GM12878 (cell line): ENCODE measurements at regions not wholly inside any gene's neighbourhood (a gene's known extent, or its start where the extent isn't known, plus 50 kb on each side); places are given as distances from the start of the nearest gene placed in this dataset.

Experiments used
- ATAC-seq: fragments of 200-7000 bp; cut with Tn5 transposase; 3 replicates; pipeline ENCODE4 v1.9.1; 2020; ENCODE audit warnings: mild to moderate bottlenecking, moderate library complexity
- BruUV-seq: library from RNA; stranded (reverse); fragments of 400-500 nt; replicated peaks from 2 replicates; lab custom pipeline; 2021; lab: Mats Ljungman, UMichigan
- CTCF ChIA-PET: fragments of 300-600 bp; sonication (Branson Sonifier 250); formaldehyde crosslinking; extraction: SDS; loops from one replicate; lab custom pipeline; 2021; ENCODE audit warnings: inconsistent platforms; lab: Yijun Ruan, JAX
- POLR2A ChIA-PET: fragments of 350-600 bp; formaldehyde crosslinking; extraction: SDS; loops from one replicate; lab custom pipeline; 2021; ENCODE audit warnings: inconsistent platforms; lab: Charles Lee
- RAD21 ChIA-PET: fragments of 300-600 bp; sonication (Branson Sonifier 250); formaldehyde crosslinking; loops from one replicate; lab custom pipeline; 2023; ENCODE audit warnings: antibody characterized with exemption; ENCODE audit not compliant: unreplicated experiment; lab: Charles Lee
- SMC1A ChIA-PET: fragments of 300-600 bp; sonication (Branson Sonifier 250); formaldehyde crosslinking; loops from one replicate; lab custom pipeline; 2023; ENCODE audit not compliant: unreplicated experiment, uncharacterized antibody; lab: Charles Lee
- DNase-seq: peaks from one replicate; pipeline ENCODE4 v3.0.0-alpha.2; 2011; ENCODE audit warnings: low read depth, low spot score
- FAIRE-seq: peaks from 3 replicates; lab custom pipeline; 2011; peaks lifted over from hg19 to GRCh38; lab: Jason Lieb, UNC
- H2AFZ ChIP-seq: 2 replicates; pipeline ENCODE4 v1.6.0; 2011; ENCODE audit warnings: low read depth, low read length, control low read depth; ENCODE audit not compliant: control insufficient read depth
- H3K27ac ChIP-seq: 2 replicates; pipeline ENCODE4 v1.5.1; 2011; ENCODE audit warnings: control low read depth; ENCODE audit not compliant: control insufficient read depth, insufficient read depth
- H3K27me3 ChIP-seq, 2 experiments: replicated peaks in 1 of 2; 2 replicates each; pipeline versions ENCODE4 v1.6.0 to v1.6.1; 2011; ENCODE audit warnings: low read length in 1 of 2; ENCODE audit not compliant: control insufficient read depth in 2 of 2, insufficient read depth in 2 of 2
- H3K36me3 ChIP-seq, 2 experiments: 2 replicates each; pipeline ENCODE4 v1.5.1; 2011; ENCODE audit warnings: low read length in 1 of 2; ENCODE audit not compliant: control insufficient read depth in 2 of 2, insufficient read depth in 2 of 2
- H3K4me1 ChIP-seq: 2 replicates; pipeline ENCODE4 v1.6.1; 2011; ENCODE audit warnings: mild to moderate bottlenecking, low read length, moderate library complexity, mixed read lengths; ENCODE audit not compliant: control insufficient read depth, insufficient read depth
- H3K4me2 ChIP-seq: 2 replicates; pipeline ENCODE4 v1.6.0; 2011; ENCODE audit warnings: control low read depth; ENCODE audit not compliant: control insufficient read depth, insufficient read depth
- H3K4me3 ChIP-seq: fragments of 200-600 bp; sonication (generic); 2 replicates; pipeline ENCODE4 v1.5.1; 2016
- H3K79me2 ChIP-seq: 2 replicates; pipeline ENCODE4 v1.6.0; 2011; ENCODE audit warnings: low read length; ENCODE audit not compliant: control insufficient read depth, insufficient read depth
- H3K9ac ChIP-seq: 2 replicates; pipeline ENCODE4 v1.8.0; 2011; ENCODE audit warnings: low read length, control low read depth, mixed read lengths; ENCODE audit not compliant: control insufficient read depth, insufficient read depth
- H3K9me3 ChIP-seq: replicated peaks from 3 replicates; pipeline ENCODE4 v1.5.1; 2011; ENCODE audit warnings: mild to moderate bottlenecking, low read length; ENCODE audit not compliant: control insufficient read depth, insufficient read depth
- H4K20me1 ChIP-seq: 2 replicates; pipeline ENCODE4 v1.6.0; 2011; ENCODE audit not compliant: control insufficient read depth, insufficient read depth
- CHD2 ChIP-seq: IDR thresholded peaks from 2 replicates; pipeline ENCODE4 v1.6.1; 2011; ENCODE audit warnings: low read depth, low read length, improper control_type of control experiment, borderline replicate concordance
- CREB1 ChIP-seq: IDR thresholded peaks from 2 replicates; pipeline ENCODE4 v1.6.1; 2012; ENCODE audit warnings: low read depth, mild to moderate bottlenecking, inconsistent platforms
- ELK1 ChIP-seq: IDR thresholded peaks from 2 replicates; pipeline ENCODE4 v1.6.1; 2012; ENCODE audit warnings: low read depth, low read length, improper control_type of control experiment
- EZH2 ChIP-seq: IDR thresholded peaks from 2 replicates; pipeline ENCODE4 v1.6.1; 2012; ENCODE audit warnings: low read depth, mild to moderate bottlenecking, control low read depth, inconsistent platforms, low read length, borderline replicate concordance; ENCODE audit not compliant: control insufficient read depth
- FOXM1 ChIP-seq: IDR thresholded peaks from 2 replicates; pipeline ENCODE4 v1.6.1; 2012; ENCODE audit warnings: low read depth, mild to moderate bottlenecking, inconsistent platforms, low read length, moderate library complexity
- GABPA ChIP-seq: IDR thresholded peaks from 2 replicates; pipeline ENCODE4 v1.6.1; 2014; ENCODE audit warnings: antibody characterized with exemption, low read depth, mild to moderate bottlenecking, inconsistent platforms
- HDGF ChIP-seq: fragments of 450-650 bp; IDR thresholded peaks from 2 replicates; pipeline ENCODE4 v1.6.1; 2016; ENCODE audit warnings: antibody characterized with exemption
- JUNB ChIP-seq: IDR thresholded peaks from 2 replicates; pipeline ENCODE4 v1.6.1; 2016; ENCODE audit warnings: antibody characterized with exemption, mild to moderate bottlenecking
- POU2F2 ChIP-seq: IDR thresholded peaks from 3 replicates; pipeline ENCODE4 v1.6.1; 2011; ENCODE audit warnings: low read depth, mild to moderate bottlenecking, low read length, borderline replicate concordance
- SIX5 ChIP-seq: IDR thresholded peaks from 2 replicates; pipeline ENCODE4 v1.6.1; 2011; ENCODE audit warnings: mild to moderate bottlenecking, low read depth, low read length, moderate library complexity; ENCODE audit not compliant: severe bottlenecking
- SREBF2 ChIP-seq: IDR thresholded peaks from 2 replicates; pipeline ENCODE4 v1.6.1; 2012; ENCODE audit warnings: mild to moderate bottlenecking, low read length
- YY1 ChIP-seq: IDR thresholded peaks from 2 replicates; pipeline ENCODE4 v1.6.1; 2011; ENCODE audit warnings: low read depth, mild to moderate bottlenecking, low read length
- ZNF687 ChIP-seq: fragments of 450-650 bp; IDR thresholded peaks from 2 replicates; pipeline ENCODE4 v1.6.1; 2017; ENCODE audit warnings: mild to moderate bottlenecking, moderate library complexity
- WGBS: methylation state at CpG from one replicate; pipeline ENCODE4 v1.1.6; 2016; ENCODE audit warnings: low lambda C conversion rate; ENCODE audit not compliant: insufficient replicate concordance, insufficient coverage; ENCODE audit errors: missing lambda C conversion rate; 5-methylcytosine and 5-hydroxymethylcytosine counted together
- in situ Hi-C: fragments of 300-500 bp; cut with MboI; formaldehyde crosslinking; loops from 9 replicates; pipeline ENCODE4 v1.14.3; 2018; ENCODE audit warnings: mixed read lengths
- intact Hi-C: fragments of 100-400 bp; cut with micrococcal nuclease; formaldehyde crosslinking; loops from one replicate; pipeline ENCODE4 v1.14.2; 2022; ENCODE audit not compliant: unreplicated experiment
- TF ChIP-seq, protein P1 (sequence below): IDR thresholded peaks from 2 replicates; pipeline ENCODE4 v1.6.1; 2011; ENCODE audit warnings: borderline replicate concordance, low read depth, mild to moderate bottlenecking, moderate library complexity, low read length; ENCODE audit not compliant: insufficient read depth, poor library complexity, severe bottlenecking
- TF ChIP-seq, protein P2 (sequence below): IDR thresholded peaks from 2 replicates; pipeline ENCODE4 v1.6.1; 2011; ENCODE audit warnings: low read depth, mild to moderate bottlenecking, low read length, moderate library complexity, borderline replicate concordance; ENCODE audit errors: extremely low read depth

DNA sequence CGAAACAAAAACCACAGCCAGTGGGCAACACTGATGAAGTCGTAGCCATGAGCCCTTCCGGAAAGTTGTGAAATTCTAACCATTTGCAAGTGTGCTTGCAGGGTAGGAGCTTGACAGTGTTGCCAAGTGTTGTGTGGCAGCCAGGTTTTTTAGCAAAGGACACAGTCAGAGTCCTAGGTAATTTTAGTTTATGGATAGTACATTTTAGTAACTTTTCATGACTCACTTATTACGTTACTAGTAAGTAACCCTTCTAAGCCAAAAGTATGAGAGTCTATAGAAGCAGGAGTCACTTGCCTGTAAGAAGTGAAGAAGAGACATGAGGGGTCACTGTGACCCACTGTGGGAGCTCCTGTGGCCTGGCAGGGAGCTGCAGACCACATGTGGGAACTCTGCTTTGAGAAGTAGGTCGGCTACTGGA lies 54.8 kb upstream of the ADPGK start:
- Histone ChIP-seq H3K4me1 (no peaks in the 10 kb centered on the region), H3K27me3 (peaks cover 0 to 6% of the 10 kb centered on the region in 2 experiments; a peak in 1 of 4 replicates), H3K9ac (no peak overlapping the region), H3K9me3 (no peaks in the 10 kb centered on the region), H3K36me3 (no peaks in the 10 kb centered on the region), H3K27ac (no peak overlapping the region), H4K20me1 (no peaks in the 10 kb centered on the region), H3K4me3 (no peak overlapping the region), H3K79me2 (no peaks in the 10 kb centered on the region), H2AFZ (no peak overlapping the region), H3K4me2 (no peak overlapping the region)
- ChIA-PET SMC1A (interaction anchor here (0.6 kb wide), 1 partner anchor 392 kb away, joined by 3 read pairs; no protein-coding TSS in a partner anchor), CTCF (no interaction called here), RAD21 (no interaction called here), POLR2A (no interaction called here)
- FAIRE-seq (no peak), ATAC-seq (no peak), DNase-seq (no peak)
- no TSS peak for BruUV-seq
- in situ Hi-C loops (no loop called here), intact Hi-C loops (no loop called here)
- 28% methylated on average over 5 of the region's 5 CpGs for WGBS
- TF ChIP-seq CREB1, result no peak
- TF ChIP-seq SREBF2, result no peak
- no peak for TF ChIP-seq HDGF
- no peak for TF ChIP-seq EZH2
- no peak for TF ChIP-seq FOXM1
- no peak for TF ChIP-seq JUNB
- no peak for TF ChIP-seq ZNF687
- TF ChIP-seq, protein P1, sequence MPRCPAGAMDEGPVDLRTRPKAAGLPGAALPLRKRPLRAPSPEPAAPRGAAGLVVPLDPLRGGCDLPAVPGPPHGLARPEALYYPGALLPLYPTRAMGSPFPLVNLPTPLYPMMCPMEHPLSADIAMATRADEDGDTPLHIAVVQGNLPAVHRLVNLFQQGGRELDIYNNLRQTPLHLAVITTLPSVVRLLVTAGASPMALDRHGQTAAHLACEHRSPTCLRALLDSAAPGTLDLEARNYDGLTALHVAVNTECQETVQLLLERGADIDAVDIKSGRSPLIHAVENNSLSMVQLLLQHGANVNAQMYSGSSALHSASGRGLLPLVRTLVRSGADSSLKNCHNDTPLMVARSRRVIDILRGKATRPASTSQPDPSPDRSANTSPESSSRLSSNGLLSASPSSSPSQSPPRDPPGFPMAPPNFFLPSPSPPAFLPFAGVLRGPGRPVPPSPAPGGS, result no peak
- TF ChIP-seq, protein P2, sequence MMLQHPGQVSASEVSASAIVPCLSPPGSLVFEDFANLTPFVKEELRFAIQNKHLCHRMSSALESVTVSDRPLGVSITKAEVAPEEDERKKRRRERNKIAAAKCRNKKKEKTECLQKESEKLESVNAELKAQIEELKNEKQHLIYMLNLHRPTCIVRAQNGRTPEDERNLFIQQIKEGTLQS, result no peak
- no peak for TF ChIP-seq CHD2
- no peak for TF ChIP-seq GABPA
- TF ChIP-seq ELK1, result no peak
- TF ChIP-seq SIX5, result no peak
- no peak for TF ChIP-seq YY1
- no peak for TF ChIP-seq POU2F2
